ENCODE measurements at regions not wholly inside any gene's neighbourhood (a gene's known extent, or its start where the extent isn't known, plus 50 kb on each side); places are given as distances from the start of the nearest gene placed in this dataset.
"Not testable (repeated sequence)": the region's sequence is repeated elsewhere in the genome, so short reads cannot be mapped to it uniquely, and the experiment has no call there.

- H3K4me2 ChIP-seq; H3K4me1 ChIP-seq (ENCODE audit: low read depth, poor library complexity, severe bottlenecking); H4K20me1 ChIP-seq (ENCODE audit: insufficient read depth); H2AFZ ChIP-seq (ENCODE audit: low read depth); H3K79me2 ChIP-seq (ENCODE audit: insufficient read depth, low read depth); H3K27me3 ChIP-seq (ENCODE audit: insufficient read depth, low read depth); H3K27ac ChIP-seq; H3K9ac ChIP-seq; H3K4me3 ChIP-seq (IDR thresholded peaks at IDR 0.05; ENCODE audit: insufficient read depth, low read depth, low read length); H3K36me3 ChIP-seq (ENCODE audit: insufficient read depth): not testable (repeated sequence)
Measured at GRCh38 chr14:106475214-106475613, 948.8 kb downstream of the TMEM121 start.

- not testable (repeated sequence) for H3K4me3 ChIP-seq (IDR thresholded peaks at IDR 0.05; ENCODE audit: insufficient read depth, low read depth, low read length); H4K20me1 ChIP-seq (ENCODE audit: insufficient read depth); H3K79me2 ChIP-seq (ENCODE audit: insufficient read depth, low read depth); H3K4me1 ChIP-seq (ENCODE audit: low read depth, poor library complexity, severe bottlenecking); H3K27me3 ChIP-seq (ENCODE audit: insufficient read depth, low read depth); H2AFZ ChIP-seq (ENCODE audit: low read depth); H3K9ac ChIP-seq; H3K27ac ChIP-seq; H3K36me3 ChIP-seq (ENCODE audit: insufficient read depth); H3K4me2 ChIP-seq
Measured at GRCh38 chr14:106477600-106477999, 951.2 kb downstream of the TMEM121 start.

GRCh38 chr14:106480287-106480686 lies 953.9 kb downstream of the TMEM121 start:
- H3K27ac ChIP-seq; H3K79me2 ChIP-seq (ENCODE audit: insufficient read depth, low read depth); H3K4me3 ChIP-seq (IDR thresholded peaks at IDR 0.05; ENCODE audit: insufficient read depth, low read depth, low read length); H2AFZ ChIP-seq (ENCODE audit: low read depth); H3K4me1 ChIP-seq (ENCODE audit: low read depth, poor library complexity, severe bottlenecking); H3K4me2 ChIP-seq; H3K9ac ChIP-seq; H4K20me1 ChIP-seq (ENCODE audit: insufficient read depth); H3K36me3 ChIP-seq (ENCODE audit: insufficient read depth); H3K27me3 ChIP-seq (ENCODE audit: insufficient read depth, low read depth): not testable (repeated sequence)

- not testable (repeated sequence) for H3K4me3 ChIP-seq (IDR thresholded peaks at IDR 0.05; ENCODE audit: insufficient read depth, low read depth, low read length); H4K20me1 ChIP-seq (ENCODE audit: insufficient read depth); H3K36me3 ChIP-seq (ENCODE audit: insufficient read depth); H3K79me2 ChIP-seq (ENCODE audit: insufficient read depth, low read depth); H3K4me1 ChIP-seq (ENCODE audit: low read depth, poor library complexity, severe bottlenecking); H3K27me3 ChIP-seq (ENCODE audit: insufficient read depth, low read depth); H3K4me2 ChIP-seq; H2AFZ ChIP-seq (ENCODE audit: low read depth); H3K27ac ChIP-seq; H3K9ac ChIP-seq
Measured at GRCh38 chr14:106482213-106482612, 955.8 kb downstream of the TMEM121 start.

GRCh38 chr14:106487600-106487999 lies 961.2 kb downstream of the TMEM121 start:
- Histone ChIP-seq H3K4me2 (no peak overlapping the region), H4K20me1 (ENCODE audit: insufficient read depth) (no peaks in the 10 kb centered on the region), H2AFZ (ENCODE audit: low read depth) (no peak overlapping the region), H3K4me1 (ENCODE audit: low read depth, poor library complexity, severe bottlenecking) (no peaks in the 10 kb centered on the region), H3K79me2 (ENCODE audit: insufficient read depth, low read depth) (no peaks in the 10 kb centered on the region), H3K36me3 (ENCODE audit: insufficient read depth) (no peaks in the 10 kb centered on the region), H3K4me3 (IDR thresholded peaks at IDR 0.05; ENCODE audit: insufficient read depth, low read depth, low read length) (no peak overlapping the region), H3K9ac (no peak overlapping the region), H3K27ac (no peak overlapping the region), H3K27me3 (ENCODE audit: insufficient read depth, low read depth) (no peaks in the 10 kb centered on the region)
- no peak for TF ChIP-seq CTCF (conservative IDR thresholded peaks at IDR 0.05; ENCODE audit: low read depth, low read length)

- Histone ChIP-seq H3K4me2 (no peak overlapping the region), H3K79me2 (ENCODE audit: insufficient read depth, low read depth) (no peaks in the 10 kb centered on the region), H2AFZ (ENCODE audit: low read depth) (no peak overlapping the region), H4K20me1 (ENCODE audit: insufficient read depth) (no peaks in the 10 kb centered on the region), H3K27ac (no peak overlapping the region), H3K27me3 (ENCODE audit: insufficient read depth, low read depth) (no peaks in the 10 kb centered on the region), H3K4me3 (IDR thresholded peaks at IDR 0.05; ENCODE audit: insufficient read depth, low read depth, low read length) (no peak overlapping the region), H3K36me3 (ENCODE audit: insufficient read depth) (no peaks in the 10 kb centered on the region), H3K9ac (no peak overlapping the region), H3K4me1 (ENCODE audit: low read depth, poor library complexity, severe bottlenecking) (no peaks in the 10 kb centered on the region)
- TF ChIP-seq CTCF (conservative IDR thresholded peaks at IDR 0.05; ENCODE audit: low read depth, low read length): no peak
Measured at GRCh38 chr14:106488291-106488690, 961.9 kb downstream of the TMEM121 start.
